GM12878 (cell line): ENCODE measurements at regions not wholly inside any gene's neighbourhood (a gene's known extent, or its start where the extent isn't known, plus 50 kb on each side); places are given as distances from the start of the nearest gene placed in this dataset.

Experiments
- ATAC-seq: fragments of 200-7000 bp; cut with Tn5 transposase; 3 replicates; pipeline ENCODE4 v1.9.1; 2020; ENCODE audit warnings: mild to moderate bottlenecking, moderate library complexity
- BruUV-seq: library from RNA; stranded (reverse); fragments of 400-500 nt; replicated peaks from 2 replicates; lab custom pipeline; 2021; lab: Mats Ljungman, UMichigan
- CTCF ChIA-PET: fragments of 300-600 bp; sonication (Branson Sonifier 250); formaldehyde crosslinking; extraction: SDS; loops from one replicate; lab custom pipeline; 2021; ENCODE audit warnings: inconsistent platforms; lab: Yijun Ruan, JAX
- POLR2A ChIA-PET: fragments of 350-600 bp; formaldehyde crosslinking; extraction: SDS; loops from one replicate; lab custom pipeline; 2021; ENCODE audit warnings: inconsistent platforms; lab: Charles Lee
- RAD21 ChIA-PET: fragments of 300-600 bp; sonication (Branson Sonifier 250); formaldehyde crosslinking; loops from one replicate; lab custom pipeline; 2023; ENCODE audit warnings: antibody characterized with exemption; ENCODE audit not compliant: unreplicated experiment; lab: Charles Lee
- SMC1A ChIA-PET: fragments of 300-600 bp; sonication (Branson Sonifier 250); formaldehyde crosslinking; loops from one replicate; lab custom pipeline; 2023; ENCODE audit not compliant: unreplicated experiment, uncharacterized antibody; lab: Charles Lee
- DNase-seq: peaks from one replicate; pipeline ENCODE4 v3.0.0-alpha.2; 2011; ENCODE audit warnings: low read depth, low spot score
- FAIRE-seq: peaks from 3 replicates; lab custom pipeline; 2011; peaks lifted over from hg19 to GRCh38; lab: Jason Lieb, UNC
- H2AFZ ChIP-seq: 2 replicates; pipeline ENCODE4 v1.6.0; 2011; ENCODE audit warnings: low read depth, low read length, control low read depth; ENCODE audit not compliant: control insufficient read depth
- H3K27ac ChIP-seq: 2 replicates; pipeline ENCODE4 v1.5.1; 2011; ENCODE audit warnings: control low read depth; ENCODE audit not compliant: control insufficient read depth, insufficient read depth
- H3K27me3 ChIP-seq, 2 experiments: replicated peaks in 1 of 2; 2 replicates each; pipeline versions ENCODE4 v1.6.0 to v1.6.1; 2011; ENCODE audit warnings: low read length in 1 of 2; ENCODE audit not compliant: control insufficient read depth in 2 of 2, insufficient read depth in 2 of 2
- H3K36me3 ChIP-seq, 2 experiments: 2 replicates each; pipeline ENCODE4 v1.5.1; 2011; ENCODE audit warnings: low read length in 1 of 2; ENCODE audit not compliant: control insufficient read depth in 2 of 2, insufficient read depth in 2 of 2
- H3K4me1 ChIP-seq: 2 replicates; pipeline ENCODE4 v1.6.1; 2011; ENCODE audit warnings: mild to moderate bottlenecking, low read length, moderate library complexity, mixed read lengths; ENCODE audit not compliant: control insufficient read depth, insufficient read depth
- H3K4me2 ChIP-seq: 2 replicates; pipeline ENCODE4 v1.6.0; 2011; ENCODE audit warnings: control low read depth; ENCODE audit not compliant: control insufficient read depth, insufficient read depth
- H3K4me3 ChIP-seq: fragments of 200-600 bp; sonication (generic); 2 replicates; pipeline ENCODE4 v1.5.1; 2016
- H3K79me2 ChIP-seq: 2 replicates; pipeline ENCODE4 v1.6.0; 2011; ENCODE audit warnings: low read length; ENCODE audit not compliant: control insufficient read depth, insufficient read depth
- H3K9ac ChIP-seq: 2 replicates; pipeline ENCODE4 v1.8.0; 2011; ENCODE audit warnings: low read length, control low read depth, mixed read lengths; ENCODE audit not compliant: control insufficient read depth, insufficient read depth
- H3K9me3 ChIP-seq: replicated peaks from 3 replicates; pipeline ENCODE4 v1.5.1; 2011; ENCODE audit warnings: mild to moderate bottlenecking, low read length; ENCODE audit not compliant: control insufficient read depth, insufficient read depth
- H4K20me1 ChIP-seq: 2 replicates; pipeline ENCODE4 v1.6.0; 2011; ENCODE audit not compliant: control insufficient read depth, insufficient read depth
- BCL11A ChIP-seq: IDR thresholded peaks from 2 replicates; pipeline ENCODE4 v1.6.1; 2011; ENCODE audit warnings: low read depth, low read length
- BCL3 ChIP-seq: IDR thresholded peaks from 2 replicates; pipeline ENCODE4 v1.6.1; 2011; ENCODE audit warnings: borderline replicate concordance, low read depth, mild to moderate bottlenecking, moderate library complexity, low read length; ENCODE audit not compliant: insufficient read depth, poor library complexity, severe bottlenecking
- BCLAF1 ChIP-seq: fragments of 450-650 bp; IDR thresholded peaks from 2 replicates; pipeline ENCODE4 v1.6.1; 2017; ENCODE audit warnings: antibody characterized with exemption, mild to moderate bottlenecking, moderate library complexity
- CHD2 ChIP-seq: IDR thresholded peaks from 2 replicates; pipeline ENCODE4 v1.6.1; 2011; ENCODE audit warnings: low read depth, low read length, improper control_type of control experiment, borderline replicate concordance
- E4F1 ChIP-seq: fragments of 450-650 bp; IDR thresholded peaks from 2 replicates; pipeline ENCODE4 v1.6.1; 2018; ENCODE audit warnings: borderline replicate concordance, mild to moderate bottlenecking; ENCODE audit not compliant: partially characterized antibody
- ELK1 ChIP-seq: IDR thresholded peaks from 2 replicates; pipeline ENCODE4 v1.6.1; 2012; ENCODE audit warnings: low read depth, low read length, improper control_type of control experiment
- HDAC6 ChIP-seq: fragments of 200-600 bp; sonication (generic); IDR thresholded peaks from one replicate; pipeline ENCODE4 v1.8.0; 2017; ENCODE audit warnings: antibody characterized with exemption; ENCODE audit not compliant: unreplicated experiment
- LARP7 ChIP-seq: fragments of 450-650 bp; IDR thresholded peaks from 2 replicates; pipeline ENCODE4 v1.6.1; 2017; ENCODE audit warnings: mild to moderate bottlenecking
- RAD21 ChIP-seq: IDR thresholded peaks from 2 replicates; pipeline ENCODE4 v1.6.1; 2011; ENCODE audit warnings: mild to moderate bottlenecking, low read depth, low read length, moderate library complexity; ENCODE audit not compliant: insufficient read depth
- USF1 ChIP-seq: IDR thresholded peaks from 2 replicates; pipeline ENCODE4 v1.6.1; 2011; ENCODE audit warnings: borderline replicate concordance, low read depth, mild to moderate bottlenecking, moderate library complexity, mixed read lengths, low read length; ENCODE audit not compliant: insufficient read depth; ENCODE audit errors: extremely low read length
- WRNIP1 ChIP-seq: IDR thresholded peaks from 2 replicates; pipeline ENCODE4 v1.6.1; 2011; ENCODE audit warnings: low read depth, low read length, improper control_type of control experiment, borderline replicate concordance
- YY1 ChIP-seq: IDR thresholded peaks from 2 replicates; pipeline ENCODE4 v1.6.1; 2011; ENCODE audit warnings: low read depth, mild to moderate bottlenecking, low read length
- WGBS: methylation state at CpG from one replicate; pipeline ENCODE4 v1.1.6; 2016; ENCODE audit warnings: low lambda C conversion rate; ENCODE audit not compliant: insufficient replicate concordance, insufficient coverage; ENCODE audit errors: missing lambda C conversion rate; 5-methylcytosine and 5-hydroxymethylcytosine counted together
- in situ Hi-C: fragments of 300-500 bp; cut with MboI; formaldehyde crosslinking; loops from 9 replicates; pipeline ENCODE4 v1.14.3; 2018; ENCODE audit warnings: mixed read lengths
- intact Hi-C: fragments of 100-400 bp; cut with micrococcal nuclease; formaldehyde crosslinking; loops from one replicate; pipeline ENCODE4 v1.14.2; 2022; ENCODE audit not compliant: unreplicated experiment

GRCh38 chr2:181312515-181312927 is 144.7 kb upstream of the ITGA4 start:
- intact Hi-C loops (loop anchor here (1.0 to 5.0 kb wide), 3 partner anchors 76 to 144 kb away; partner anchors contain the start of gene ITGA4), in situ Hi-C loops (no loop called here)
- Histone ChIP-seq H3K9me3 (no peaks in the 10 kb centered on the region), H3K79me2 (no peaks in the 10 kb centered on the region; the same call in 1 of the 2 replicates), H3K36me3 (no peaks in the 10 kb centered on the region), H3K4me3 (0 out of 2 replicates have a peak overlapping the region, but pooled peaks have one; percentile 6), H3K9ac (peak overlapping the region; percentile 60), H2AFZ (no peak overlapping the region; the same call in 1 of the 2 replicates), H3K27ac (peak overlapping the region; percentile 99), H3K27me3 (no peaks in the 10 kb centered on the region), H3K4me1 (peaks cover 49% of the 10 kb centered on the region), H4K20me1 (no peaks in the 10 kb centered on the region), H3K4me2 (peak overlapping the region; percentile 72)
- DNase-seq = peak; percentile 99
- ChIA-PET RAD21 (interaction anchor here (0.7 to 16.8 kb wide), 26 partner anchors 8 to 273 kb away, joined by 3 to 340 read pairs (median 6); partner anchors contain the start of gene ITGA4), POLR2A (interaction anchor here (0.7 to 2.7 kb wide), 9 partner anchors 9 to 273 kb away, joined by 3 to 12 read pairs (median 4); no protein-coding TSS in a partner anchor), CTCF (interaction anchor here (0.7 to 14.1 kb wide), 18 partner anchors 8 to 255 kb away, joined by 3 to 235 read pairs (median 4); partner anchors contain the start of gene ITGA4), SMC1A (interaction anchor here (0.8 to 15.8 kb wide), 27 partner anchors 9 to 323 kb away, joined by 3 to 313 read pairs (median 6); partner anchors contain the start of gene ITGA4)
- ATAC-seq = peak; percentile 87
- FAIRE-seq = peak; percentile 94
- no TSS peak for BruUV-seq
- WGBS = 0% methylated on average over 7 of the region's 7 CpGs
- TF ChIP-seq BCL11A (peak; percentile 82; the same call in 1 of the 2 replicates), HDAC6 (no peak), ELK1 (no peak), USF1 (no peak), BCL3 (peak; percentile 96), YY1 (peak; percentile 88), WRNIP1 (0 out of 2 replicates have a peak, but pooled peaks have one; percentile 83), BCLAF1 (no peak), RAD21 (peak; percentile 35), E4F1 (no peak), CHD2 (peak; percentile 48; the same call in 1 of the 2 replicates), LARP7 (no peak)
